ENCODE measurements at regions not wholly inside any gene's neighbourhood (a gene's known extent, or its start where the extent isn't known, plus 50 kb on each side); places are given as distances from the start of the nearest gene placed in this dataset.

DNA sequence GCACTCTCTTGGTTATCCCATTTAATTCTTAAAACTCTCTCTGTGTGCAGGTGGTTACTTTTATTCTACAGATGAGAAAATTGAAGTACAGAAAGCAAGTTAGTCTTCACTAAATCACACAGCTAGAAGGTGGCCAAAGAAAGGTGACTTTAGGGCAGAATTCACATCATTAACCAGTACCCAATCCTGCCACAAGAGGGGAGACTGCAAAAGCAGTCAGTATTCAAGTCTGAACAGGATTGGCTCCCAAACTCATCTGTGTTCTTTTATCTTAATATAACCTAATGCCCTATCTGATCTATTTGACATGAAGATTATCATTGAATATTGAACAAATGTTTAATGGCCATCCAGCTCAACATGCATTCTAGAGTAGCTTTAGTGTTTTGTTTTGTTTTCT lies 225.3 kb upstream of the FAM83B start:
- FAIRE-seq (no peak), DNase-seq (ENCODE audit: low read depth) (peak; percentile 44)
- Histone ChIP-seq H3K36me3 (ENCODE audit: control insufficient read depth, insufficient read depth, low read length) (no peaks in the 10 kb centered on the region), H3K27me3 (ENCODE audit: control insufficient read depth, insufficient read depth, low read length) (no peaks in the 10 kb centered on the region), H3K4me3 (ENCODE audit: low read depth, low read length) (no peak overlapping the region)
- TF ChIP-seq, protein P1, sequence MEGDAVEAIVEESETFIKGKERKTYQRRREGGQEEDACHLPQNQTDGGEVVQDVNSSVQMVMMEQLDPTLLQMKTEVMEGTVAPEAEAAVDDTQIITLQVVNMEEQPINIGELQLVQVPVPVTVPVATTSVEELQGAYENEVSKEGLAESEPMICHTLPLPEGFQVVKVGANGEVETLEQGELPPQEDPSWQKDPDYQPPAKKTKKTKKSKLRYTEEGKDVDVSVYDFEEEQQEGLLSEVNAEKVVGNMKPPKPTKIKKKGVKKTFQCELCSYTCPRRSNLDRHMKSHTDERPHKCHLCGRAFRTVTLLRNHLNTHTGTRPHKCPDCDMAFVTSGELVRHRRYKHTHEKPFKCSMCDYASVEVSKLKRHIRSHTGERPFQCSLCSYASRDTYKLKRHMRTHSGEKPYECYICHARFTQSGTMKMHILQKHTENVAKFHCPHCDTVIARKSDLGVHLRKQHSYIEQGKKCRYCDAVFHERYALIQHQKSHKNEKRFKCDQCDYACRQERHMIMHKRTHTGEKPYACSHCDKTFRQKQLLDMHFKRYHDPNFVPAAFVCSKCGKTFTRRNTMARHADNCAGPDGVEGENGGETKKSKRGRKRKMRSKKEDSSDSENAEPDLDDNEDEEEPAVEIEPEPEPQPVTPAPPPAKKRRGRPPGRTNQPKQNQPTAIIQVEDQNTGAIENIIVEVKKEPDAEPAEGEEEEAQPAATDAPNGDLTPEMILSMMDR (IDR thresholded peaks at IDR 0.05; ENCODE audit: insufficient read depth, low read length, severe bottlenecking): peak; percentile 57

DNA sequence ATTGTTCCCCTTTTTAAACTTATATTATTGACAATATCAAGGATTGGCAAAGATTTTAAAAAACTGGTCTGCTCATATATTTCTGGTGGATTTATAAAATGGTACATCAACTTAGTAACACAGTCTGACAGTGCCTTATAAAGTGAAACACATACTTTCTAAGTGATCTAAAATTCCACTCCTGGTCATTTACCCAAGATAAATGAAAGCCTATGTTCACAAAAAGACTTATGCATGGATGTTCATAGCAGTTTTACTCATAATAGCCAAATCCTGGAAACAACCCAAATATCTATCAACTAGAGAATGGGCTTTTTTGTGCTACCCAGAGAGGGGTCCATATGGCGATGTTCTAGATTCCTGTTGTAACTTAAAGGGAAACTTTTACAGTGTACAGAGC lies 222.4 kb upstream of the FAM83B start:
- no peaks in the 10 kb centered on the region for H3K36me3 ChIP-seq (ENCODE audit: control insufficient read depth, insufficient read depth, low read length)
- TF ChIP-seq, protein P1 (IDR thresholded peaks at IDR 0.05; ENCODE audit: insufficient read depth, low read length, severe bottlenecking): no peak
- no peaks in the 10 kb centered on the region for H3K27me3 ChIP-seq (ENCODE audit: control insufficient read depth, insufficient read depth, low read length)
- no peak overlapping the region for H3K4me3 ChIP-seq (ENCODE audit: low read depth, low read length)
- no peak for FAIRE-seq
- DNase-seq (ENCODE audit: low read depth): no peak

DNA sequence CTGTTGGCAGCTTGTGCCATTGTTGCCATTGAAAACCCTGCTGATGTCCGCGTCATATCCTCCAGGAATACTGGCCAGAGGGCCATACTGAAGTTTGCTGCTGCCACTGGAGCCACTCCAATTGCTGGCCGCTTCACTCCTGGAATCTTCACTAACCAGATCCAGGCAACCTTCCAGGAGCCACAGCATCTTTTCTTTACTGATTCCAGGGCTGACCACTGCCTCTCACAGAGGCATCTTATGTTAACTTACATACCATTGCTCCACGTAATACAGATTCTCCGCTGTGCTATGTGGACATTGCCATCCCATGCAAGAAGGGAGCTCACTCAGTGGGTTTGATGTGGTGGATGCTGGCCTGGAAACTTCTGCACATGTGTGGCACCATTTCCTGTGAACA lies 221.8 kb upstream of the FAM83B start:
- DNase-seq (ENCODE audit: low read depth) (no peak), FAIRE-seq (no peak)
- no peak overlapping the region for H3K4me3 ChIP-seq (ENCODE audit: low read depth, low read length)
- H3K27me3 ChIP-seq (ENCODE audit: control insufficient read depth, insufficient read depth, low read length): no peaks in the 10 kb centered on the region
- no peaks in the 10 kb centered on the region for H3K36me3 ChIP-seq (ENCODE audit: control insufficient read depth, insufficient read depth, low read length)
- TF ChIP-seq, protein P1 (IDR thresholded peaks at IDR 0.05; ENCODE audit: insufficient read depth, low read length, severe bottlenecking): no peak

DNA sequence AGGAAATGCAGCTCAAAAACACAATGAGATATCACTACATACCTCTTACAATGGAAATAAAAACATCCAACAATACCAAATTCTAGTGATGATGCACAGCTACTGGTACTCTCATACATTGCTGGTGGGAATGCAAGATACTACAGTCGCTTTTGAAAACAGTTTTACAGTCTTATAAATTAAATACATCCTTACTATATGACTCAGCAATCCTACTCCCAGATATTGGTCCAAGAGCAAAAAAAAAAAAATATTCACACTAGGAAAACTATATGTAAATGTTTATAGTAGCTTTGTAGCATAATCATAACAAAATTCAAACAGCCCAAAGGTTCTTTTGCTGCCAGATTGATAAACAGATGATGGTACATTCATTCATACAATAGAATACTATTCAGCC lies 217.4 kb upstream of the FAM83B start:
- TF ChIP-seq, protein P1 (IDR thresholded peaks at IDR 0.05; ENCODE audit: insufficient read depth, low read length, severe bottlenecking): no peak
- Histone ChIP-seq H3K4me3 (ENCODE audit: low read depth, low read length) (no peak overlapping the region), H3K27me3 (ENCODE audit: control insufficient read depth, insufficient read depth, low read length) (no peaks in the 10 kb centered on the region), H3K36me3 (ENCODE audit: control insufficient read depth, insufficient read depth, low read length) (no peaks in the 10 kb centered on the region)
- FAIRE-seq (no peak), DNase-seq (ENCODE audit: low read depth) (no peak)

DNA sequence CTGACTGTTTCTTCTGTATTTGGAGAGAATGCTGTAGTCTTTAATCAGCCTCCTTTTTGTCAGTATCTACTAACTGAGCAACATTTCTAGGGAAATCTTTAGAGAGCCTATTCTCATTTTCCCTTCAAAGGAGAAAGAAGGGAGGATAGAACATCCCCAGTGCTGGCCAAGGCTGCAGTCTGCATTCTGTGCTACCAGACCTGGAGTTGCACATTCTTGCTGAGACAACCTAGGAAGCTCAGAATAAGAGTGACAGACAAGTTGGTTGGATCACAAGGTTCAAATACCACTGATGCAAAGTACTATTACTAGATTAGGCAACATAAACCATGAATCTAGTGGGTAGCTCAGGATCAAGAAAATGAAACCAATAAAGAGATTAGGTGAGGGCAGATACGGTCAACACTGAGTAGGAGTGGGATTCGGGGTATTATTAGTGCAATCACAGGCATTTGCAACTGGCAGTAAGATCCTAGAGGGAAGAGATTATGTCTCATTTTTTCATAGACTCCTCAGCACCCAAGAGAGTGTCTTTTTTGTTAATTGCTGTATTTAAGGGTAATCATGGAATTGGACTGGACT lies 213.5 kb upstream of the FAM83B start:
- Histone ChIP-seq H3K36me3 (ENCODE audit: control insufficient read depth, insufficient read depth, low read length) (no peaks in the 10 kb centered on the region), H3K27me3 (ENCODE audit: control insufficient read depth, insufficient read depth, low read length) (no peaks in the 10 kb centered on the region), H3K4me3 (ENCODE audit: low read depth, low read length) (no peak overlapping the region)
- TF ChIP-seq, protein P1 (IDR thresholded peaks at IDR 0.05; ENCODE audit: insufficient read depth, low read length, severe bottlenecking): no peak
- DNase-seq (ENCODE audit: low read depth) (no peak), FAIRE-seq (no peak)

DNA sequence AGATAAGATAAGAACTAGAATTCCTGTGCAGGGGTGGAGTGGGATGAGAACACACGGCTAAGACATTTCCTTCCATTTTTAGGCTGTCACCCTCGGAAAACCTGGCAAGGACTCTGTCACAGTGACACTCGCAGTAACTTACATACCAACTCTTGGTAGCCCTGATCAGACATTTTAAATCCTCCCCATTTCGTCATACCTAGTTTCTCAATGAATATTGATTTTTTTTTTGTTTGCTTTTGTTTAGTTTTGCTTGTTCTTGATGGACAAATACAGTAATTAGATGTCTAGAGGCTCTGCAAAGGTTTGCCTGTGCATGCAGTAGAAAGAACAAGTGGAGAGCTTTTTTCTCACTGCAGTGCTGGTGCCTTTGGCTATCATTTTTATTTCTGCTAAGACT lies 213.0 kb upstream of the FAM83B start:
- TF ChIP-seq, protein P1 (IDR thresholded peaks at IDR 0.05; ENCODE audit: insufficient read depth, low read length, severe bottlenecking): no peak
- no peaks in the 10 kb centered on the region for H3K27me3 ChIP-seq (ENCODE audit: control insufficient read depth, insufficient read depth, low read length)
- no peak overlapping the region for H3K4me3 ChIP-seq (ENCODE audit: low read depth, low read length)
- H3K36me3 ChIP-seq (ENCODE audit: control insufficient read depth, insufficient read depth, low read length): no peaks in the 10 kb centered on the region
- DNase-seq (ENCODE audit: low read depth): no peak
- no peak for FAIRE-seq

All from bronchial epithelial cell (primary cell).